Mucosa of descending colon (tissue), 3 donors: ENCODE measurements at regions not wholly inside any gene's neighbourhood (a gene's known extent, or its start where the extent isn't known, plus 50 kb on each side); places are given as distances from the start of the nearest gene placed in this dataset.

ENCODE experiments used
- ATAC-seq: fragments of 200-7000 bp; cut with Tn5 transposase; one replicate; pipeline ENCODE4 v1.9.1; 2020; ENCODE audit warnings: mild to moderate bottlenecking, moderate library complexity
- DNase-seq, 3 donors: peaks; one replicate each; pipeline ENCODE4 v3.0.0-alpha.2; 2020
- H3K36me3 ChIP-seq: fragments of 200-600 bp; one replicate; pipeline ENCODE4 v1.8.0; 2021; ENCODE audit warnings: low read depth, mild to moderate bottlenecking
- H3K4me1 ChIP-seq: fragments of 200-600 bp; one replicate; pipeline ENCODE4 v1.8.0; 2021; ENCODE audit warnings: low read depth, mild to moderate bottlenecking
- H3K4me3 ChIP-seq: fragments of 200-600 bp; one replicate; pipeline ENCODE4 v1.8.0; 2021; ENCODE audit warnings: mild to moderate bottlenecking
- H3K9me3 ChIP-seq: fragments of 200-600 bp; one replicate; pipeline ENCODE4 v1.8.0; 2021; ENCODE audit warnings: mild to moderate bottlenecking
- CTCF ChIP-seq: fragments of 200-600 bp; IDR thresholded peaks from one replicate; pipeline ENCODE4 v1.8.0; 2022; ENCODE audit warnings: antibody characterized with exemption, mild to moderate bottlenecking
- intact Hi-C, 2 donors: fragments of 100-400 bp; cut with DNase I in 1 of 2; cut with micrococcal nuclease in 1 of 2; formaldehyde crosslinking; loops; one replicate each; pipeline versions ENCODE4 v1.11.0 to v1.11.1; 2022; cut with DNase I, micrococcal nuclease
- donor health status: DM: no; HTN: no; CAD: no; lungs with moderate emphysema.
- donor health status: DM: no; HTN: no; CAD: no.
- donor health status: DM: no; HTN: yes; CAD: no.

- DNase-seq (no peak), ATAC-seq (no peak)
- Histone ChIP-seq H3K36me3 (no peaks in the 10 kb centered on the region), H3K9me3 (no peaks in the 10 kb centered on the region), H3K4me1 (no peaks in the 10 kb centered on the region), H3K4me3 (no peak overlapping the region)
- no peak for TF ChIP-seq CTCF
- intact Hi-C loops = no loop called here
Measured at GRCh38 chr17:5817475-5818395, 233.4 kb upstream of the NLRP1 start.

GRCh38 chr17:5819396-5819795 lies 235.1 kb upstream of the NLRP1 start:
- no peaks in the 10 kb centered on the region for H3K9me3 ChIP-seq
- intact Hi-C loops = no loop called here
- ATAC-seq (no peak), DNase-seq (no peak)
- H3K4me1 ChIP-seq = no peaks in the 10 kb centered on the region
- no peaks in the 10 kb centered on the region for H3K36me3 ChIP-seq
- no peak overlapping the region for H3K4me3 ChIP-seq
- no peak for TF ChIP-seq CTCF

DNA sequence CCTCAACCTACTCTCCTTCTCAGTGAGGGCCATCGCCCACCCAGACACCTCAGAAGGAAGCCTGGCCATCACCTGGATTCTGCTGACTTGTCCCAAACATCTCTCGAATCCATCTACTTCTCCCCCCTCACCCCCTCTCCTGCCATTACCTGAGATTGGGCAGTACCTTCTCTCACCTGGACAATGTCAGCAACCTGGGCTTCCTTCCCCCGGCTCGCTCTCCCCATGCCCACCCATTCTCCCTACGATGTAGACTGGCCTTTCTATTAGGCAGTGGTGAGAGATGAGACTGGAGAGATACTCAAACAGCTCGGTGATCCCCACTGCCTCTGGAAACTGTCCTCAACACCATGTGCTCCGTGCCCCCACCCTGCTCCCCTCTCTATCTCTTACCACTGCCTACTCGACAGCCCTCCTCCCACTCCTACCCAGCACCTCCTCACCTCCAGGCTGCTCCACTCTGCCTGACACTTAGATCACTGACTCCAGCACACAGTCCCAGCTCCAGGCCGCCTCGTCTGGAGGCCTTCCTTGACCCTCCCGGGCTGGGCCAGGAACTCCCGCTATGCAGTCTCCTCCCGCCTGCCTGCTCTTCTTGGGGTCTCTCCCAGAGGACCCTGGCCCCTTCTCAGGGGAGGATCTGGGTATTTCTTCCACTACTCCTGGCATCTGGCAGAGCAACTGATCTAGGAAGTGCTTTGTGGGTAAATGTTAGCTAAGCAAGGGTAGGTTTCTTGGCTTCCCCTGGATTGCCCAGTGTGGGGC lies 235.8 kb upstream of the NLRP1 start:
- no peak for TF ChIP-seq CTCF
- intact Hi-C loops = no loop called here
- Histone ChIP-seq H3K9me3 (no peaks in the 10 kb centered on the region), H3K36me3 (no peaks in the 10 kb centered on the region), H3K4me3 (no peak overlapping the region), H3K4me1 (no peaks in the 10 kb centered on the region)
- DNase-seq = no peak
- ATAC-seq = no peak

GRCh38 chr17:5820721-5821456 lies 236.6 kb upstream of the NLRP1 start:
- DNase-seq (no peak), ATAC-seq (no peak)
- Histone ChIP-seq H3K36me3 (no peaks in the 10 kb centered on the region), H3K9me3 (no peaks in the 10 kb centered on the region), H3K4me3 (no peak overlapping the region), H3K4me1 (no peaks in the 10 kb centered on the region)
- no peak for TF ChIP-seq CTCF
- intact Hi-C loops = no loop called here

DNA sequence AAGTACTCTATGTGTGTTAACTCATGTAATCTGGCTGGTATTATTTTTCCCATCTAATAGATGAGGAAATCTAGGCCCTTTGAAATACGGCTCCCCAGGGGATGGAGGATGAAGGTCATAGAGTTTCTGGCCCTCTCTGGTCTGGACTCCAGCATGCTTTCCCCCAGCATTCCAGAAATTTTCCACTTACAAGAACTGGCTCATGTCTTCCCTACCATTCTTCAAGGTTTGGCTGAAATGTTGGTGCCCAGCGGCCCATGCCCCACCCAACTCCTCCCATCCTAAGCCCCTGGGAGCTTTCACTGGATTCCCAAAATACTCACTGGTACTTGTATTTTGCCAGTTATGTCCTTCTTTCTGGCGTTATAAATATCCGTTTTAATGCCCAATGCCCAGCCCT lies 237.5 kb upstream of the NLRP1 start:
- Histone ChIP-seq H3K9me3 (no peaks in the 10 kb centered on the region), H3K4me3 (no peak overlapping the region), H3K36me3 (no peaks in the 10 kb centered on the region), H3K4me1 (no peaks in the 10 kb centered on the region)
- TF ChIP-seq CTCF = no peak
- ATAC-seq = no peak
- intact Hi-C loops = no loop called here
- no peak for DNase-seq
